Cardiac fibroblast (primary cell): ENCODE measurements at regions not wholly inside any gene's neighbourhood (a gene's known extent, or its start where the extent isn't known, plus 50 kb on each side); places are given as distances from the start of the nearest gene placed in this dataset.
"Not testable (repeated sequence)": the region's sequence is repeated elsewhere in the genome, so short reads cannot be mapped to it uniquely, and the experiment has no call there.

Source experiments
- DNase-seq, 2 donors: peaks; one replicate each; pipeline versions ENCODE4 v3.0.0 to v3.0.0-alpha.2; 2010; ENCODE audit warnings: low read depth in 2 of 2
- H3K4me3 ChIP-seq, 2 donors: replicated peaks in 1 of 2; 1 replicate in 1 of 2; 2 replicates in 1 of 2; pipeline ENCODE4 v1.5.1; 2011; ENCODE audit warnings: low read depth in 2 of 2, low read length in 2 of 2, mild to moderate bottlenecking in 2 of 2, moderate library complexity in 1 of 2
- CTCF ChIP-seq: IDR thresholded peaks from one replicate; pipeline ENCODE4 v1.5.1; 2011; ENCODE audit warnings: low read depth, mild to moderate bottlenecking, low read length, inconsistent platforms

DNA sequence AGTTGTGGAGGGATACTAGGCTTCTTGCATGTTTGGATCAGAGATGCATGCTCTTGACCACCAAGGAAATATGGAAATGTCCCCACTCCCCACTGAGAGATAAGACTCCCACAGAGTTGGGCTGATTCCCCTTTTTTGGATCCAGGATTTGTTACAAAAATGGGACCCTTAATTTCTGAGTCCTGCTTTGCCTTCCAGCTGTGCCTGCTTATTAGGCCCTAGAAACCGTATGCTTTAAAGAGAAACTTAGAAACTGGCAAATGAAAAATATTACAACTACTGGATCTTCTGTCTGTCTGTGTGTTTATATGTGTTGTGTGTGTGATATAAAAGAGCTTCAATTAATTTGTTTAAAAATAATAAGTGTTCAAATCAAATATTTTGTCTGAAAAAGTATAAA lies 817.6 kb upstream of the CITED2 start:
- H3K4me3 ChIP-seq, result no peak overlapping the region
- DNase-seq, result no peak
- TF ChIP-seq CTCF, result no peak

- H3K4me3 ChIP-seq, DNase-seq: not testable (repeated sequence)
Measured at GRCh38 chr6:140189263-140189662, 814.8 kb upstream of the CITED2 start.

- no peak overlapping the region for H3K4me3 ChIP-seq
- TF ChIP-seq CTCF, result no peak
- no peak for DNase-seq
Measured at GRCh38 chr6:140185991-140186390, 811.5 kb upstream of the CITED2 start.

DNA sequence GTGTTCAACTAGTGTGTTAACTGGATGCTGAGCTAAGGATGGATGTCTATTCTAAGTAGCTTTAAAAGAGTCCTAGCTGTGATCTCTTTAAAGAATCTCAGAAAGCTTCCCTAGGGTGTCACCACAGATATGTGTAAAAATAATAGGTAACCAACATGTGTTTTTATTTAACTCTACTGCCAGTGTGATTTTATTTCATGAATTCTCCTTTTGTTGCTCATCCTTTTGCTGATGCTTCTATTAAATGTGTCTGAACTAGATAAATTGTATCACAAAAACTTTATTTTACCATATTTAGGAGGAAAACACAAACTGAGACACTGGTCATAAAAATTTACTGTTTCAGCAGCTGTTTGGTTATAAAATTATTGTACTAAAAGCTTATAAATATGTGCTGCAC lies 809.4 kb upstream of the CITED2 start:
- no peak for DNase-seq
- no peak for TF ChIP-seq CTCF
- H3K4me3 ChIP-seq, result no peak overlapping the region

DNA sequence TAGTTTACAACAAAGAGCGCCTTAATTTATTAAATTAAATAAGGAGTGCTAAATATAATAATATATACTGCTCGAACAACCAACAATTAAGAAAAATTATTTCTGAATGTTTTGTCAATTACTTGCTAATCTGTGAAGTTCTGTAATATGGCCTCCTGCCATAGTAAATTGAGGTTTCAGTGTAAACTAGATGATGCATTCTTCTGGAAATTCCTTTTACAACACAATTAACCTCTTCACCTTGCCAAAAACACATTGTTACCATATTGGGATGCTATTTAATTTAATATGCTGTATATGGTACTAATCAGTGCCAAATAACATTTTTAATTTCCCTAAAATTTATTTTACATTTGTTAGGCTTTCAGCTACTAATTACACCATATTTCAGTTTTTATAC lies 808.4 kb upstream of the CITED2 start:
- TF ChIP-seq CTCF, result no peak
- DNase-seq, result no peak

GRCh38 chr6:140181876-140182275 lies 807.4 kb upstream of the CITED2 start:
- TF ChIP-seq CTCF, result no peak
- no peak overlapping the region for H3K4me3 ChIP-seq
- DNase-seq, result no peak

More for the DNA sequence above, 808.4 kb upstream of the CITED2 start:
- no peak overlapping the region for H3K4me3 ChIP-seq

GRCh38 chr6:140180306-140180705 lies 805.9 kb upstream of the CITED2 start:
- no peak for TF ChIP-seq CTCF
- no peak for DNase-seq
- H3K4me3 ChIP-seq, result no peak overlapping the region
